Activated CD4-positive, alpha-beta memory T cell treated with anti-CD3 and anti-CD28 coated beads, Interleukin-2, amount 10 ng/mL, durations not matched to agents 7 days and 5 days (primary cell): ENCODE measurements at regions not wholly inside any gene's neighbourhood (a gene's known extent, or its start where the extent isn't known, plus 50 kb on each side); places are given as distances from the start of the nearest gene placed in this dataset.

ENCODE experiments used
- CTCF ChIA-PET: fragments of 350-600 bp; sonication (Branson Sonifier 250); formaldehyde crosslinking; loops from one replicate; lab custom pipeline; 2021; ENCODE audit warnings: antibody characterized with exemption, inconsistent platforms; lab: Charles Lee
- POLR2A ChIA-PET: fragments of 350-600 bp; sonication (Branson Sonifier 250); formaldehyde crosslinking; loops from one replicate; lab custom pipeline; 2021; ENCODE audit warnings: antibody characterized with exemption; lab: Charles Lee
- DNase-seq: peaks from one replicate; pipeline ENCODE4 v3.0.0-alpha.2; 2020
- H3K27ac Mint-ChIP-seq: one replicate; pipeline ENCODE4 v1.8.0; 2021; ENCODE audit warnings: mild to moderate bottlenecking, mixed read lengths
- H3K27me3 Mint-ChIP-seq: one replicate; pipeline ENCODE4 v1.8.0; 2021; ENCODE audit warnings: mixed read lengths
- H3K36me3 Mint-ChIP-seq: one replicate; pipeline ENCODE4 v1.8.0; 2021; ENCODE audit warnings: low read depth, mixed read lengths
- H3K4me1 Mint-ChIP-seq: one replicate; pipeline ENCODE4 v1.8.0; 2021; ENCODE audit warnings: mixed read lengths
- H3K4me3 Mint-ChIP-seq: one replicate; pipeline ENCODE4 v1.8.0; 2021; ENCODE audit warnings: mild to moderate bottlenecking, mixed read lengths
- H3K9me3 Mint-ChIP-seq: one replicate; pipeline ENCODE4 v1.8.0; 2021; ENCODE audit warnings: mixed read lengths

GRCh38 chr2:60371219-60371618 lies 182.2 kb downstream of the BCL11A start:
- POLR2A ChIA-PET = no interaction called here
- CTCF ChIA-PET = no interaction called here
- H3K4me3 Mint-ChIP-seq = no peak overlapping the region
- H3K9me3 Mint-ChIP-seq = no peaks in the 10 kb centered on the region
- no peaks in the 10 kb centered on the region for H3K27me3 Mint-ChIP-seq
- H3K27ac Mint-ChIP-seq = no peak overlapping the region
- no peaks in the 10 kb centered on the region for H3K4me1 Mint-ChIP-seq
- no peaks in the 10 kb centered on the region for H3K36me3 Mint-ChIP-seq
- no peak for DNase-seq

GRCh38 chr2:60370814-60371213 lies 182.6 kb downstream of the BCL11A start:
- no peaks in the 10 kb centered on the region for H3K27me3 Mint-ChIP-seq
- no peak for DNase-seq
- no peak overlapping the region for H3K4me3 Mint-ChIP-seq
- ChIA-PET POLR2A (no interaction called here), CTCF (no interaction called here)
- no peaks in the 10 kb centered on the region for H3K36me3 Mint-ChIP-seq
- no peak overlapping the region for H3K27ac Mint-ChIP-seq
- no peaks in the 10 kb centered on the region for H3K9me3 Mint-ChIP-seq
- H3K4me1 Mint-ChIP-seq = no peaks in the 10 kb centered on the region

DNA sequence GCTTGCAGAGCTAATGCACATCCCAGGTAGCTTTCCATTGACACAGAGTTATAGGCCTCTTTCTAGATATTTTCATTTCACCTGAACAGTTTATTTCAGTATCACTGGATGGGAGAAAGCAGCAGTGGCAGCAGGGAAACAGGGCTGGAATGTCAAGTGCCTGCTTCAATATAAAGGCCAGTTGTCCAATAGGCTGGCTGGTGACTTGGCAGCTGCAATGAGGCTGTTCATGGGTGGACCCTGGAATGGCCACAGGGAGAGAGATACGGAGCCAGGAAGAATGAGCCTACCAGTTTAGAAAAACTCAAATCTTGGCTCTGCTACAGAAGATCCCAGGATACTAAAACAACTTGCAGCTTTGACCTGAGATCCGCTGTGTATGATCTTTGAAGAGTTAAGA lies 185.0 kb downstream of the BCL11A start:
- Mint-ChIP-seq H3K27ac (no peak overlapping the region), H3K27me3 (no peaks in the 10 kb centered on the region), H3K4me1 (no peaks in the 10 kb centered on the region), H3K4me3 (no peak overlapping the region), H3K9me3 (no peaks in the 10 kb centered on the region), H3K36me3 (no peaks in the 10 kb centered on the region)
- POLR2A ChIA-PET = no interaction called here
- CTCF ChIA-PET = no interaction called here
- no peak for DNase-seq

GRCh38 chr2:60366135-60366712 lies 187.2 kb downstream of the BCL11A start:
- CTCF ChIA-PET = no interaction called here
- Mint-ChIP-seq H3K4me3 (no peak overlapping the region), H3K4me1 (no peaks in the 10 kb centered on the region), H3K9me3 (peaks cover 2% of the 10 kb centered on the region), H3K27ac (no peak overlapping the region), H3K27me3 (no peaks in the 10 kb centered on the region), H3K36me3 (no peaks in the 10 kb centered on the region)
- DNase-seq = no peak
- POLR2A ChIA-PET = no interaction called here

DNA sequence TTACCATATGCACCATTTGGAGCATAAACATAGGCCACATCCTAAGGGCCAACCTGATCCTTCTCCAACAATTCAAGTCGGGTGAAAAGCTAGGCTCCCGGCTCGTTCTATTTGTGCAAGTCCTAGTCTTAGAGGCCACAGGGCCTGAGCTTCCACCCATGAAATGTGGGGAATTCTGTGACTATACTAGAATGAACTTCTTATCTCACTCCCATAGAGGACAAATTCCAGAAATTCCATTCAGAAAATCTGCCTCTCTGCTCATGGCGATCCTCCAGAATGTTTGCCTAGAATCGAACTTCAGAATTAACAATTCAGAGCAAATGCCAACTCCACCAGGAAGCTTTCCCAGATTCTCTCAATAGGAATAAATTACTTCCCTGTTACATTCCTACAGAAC lies 187.9 kb downstream of the BCL11A start:
- DNase-seq = no peak
- Mint-ChIP-seq H3K27me3 (no peaks in the 10 kb centered on the region), H3K4me3 (no peak overlapping the region), H3K27ac (no peak overlapping the region), H3K4me1 (no peaks in the 10 kb centered on the region), H3K9me3 (peaks cover 2% of the 10 kb centered on the region), H3K36me3 (no peaks in the 10 kb centered on the region)
- ChIA-PET POLR2A (no interaction called here), CTCF (no interaction called here)

GRCh38 chr2:60364491-60364890 lies 189.0 kb downstream of the BCL11A start:
- CTCF ChIA-PET = no interaction called here
- Mint-ChIP-seq H3K27me3 (no peaks in the 10 kb centered on the region), H3K36me3 (no peaks in the 10 kb centered on the region), H3K4me1 (no peaks in the 10 kb centered on the region), H3K4me3 (no peak overlapping the region), H3K9me3 (peaks cover 2% of the 10 kb centered on the region), H3K27ac (no peak overlapping the region)
- POLR2A ChIA-PET = no interaction called here
- DNase-seq = no peak

DNA sequence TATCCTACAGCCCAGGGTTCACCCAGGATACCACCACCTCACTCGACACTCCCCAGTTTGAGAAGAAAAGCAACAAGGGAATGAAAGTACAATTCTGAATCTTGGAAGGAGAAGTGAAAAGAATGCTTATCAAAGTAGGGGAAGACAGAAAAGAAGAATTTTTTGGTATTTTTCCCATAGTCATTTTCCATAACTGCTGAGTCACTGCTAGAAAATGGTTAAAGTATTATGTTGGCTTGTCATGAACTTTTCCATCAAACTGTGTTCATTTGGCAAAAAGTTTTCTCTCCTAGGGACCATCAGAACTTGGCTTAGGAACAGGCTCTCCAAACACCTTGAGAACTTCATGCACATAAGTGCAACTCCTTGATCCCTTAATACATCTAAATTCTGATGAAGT lies 192.0 kb downstream of the BCL11A start:
- Mint-ChIP-seq H3K4me1 (peaks cover under 1% of the 10 kb centered on the region), H3K36me3 (no peaks in the 10 kb centered on the region), H3K27ac (no peak overlapping the region), H3K27me3 (no peaks in the 10 kb centered on the region), H3K4me3 (no peak overlapping the region), H3K9me3 (peaks cover 2% of the 10 kb centered on the region)
- POLR2A ChIA-PET = no interaction called here
- no peak for DNase-seq
- CTCF ChIA-PET = no interaction called here

DNA sequence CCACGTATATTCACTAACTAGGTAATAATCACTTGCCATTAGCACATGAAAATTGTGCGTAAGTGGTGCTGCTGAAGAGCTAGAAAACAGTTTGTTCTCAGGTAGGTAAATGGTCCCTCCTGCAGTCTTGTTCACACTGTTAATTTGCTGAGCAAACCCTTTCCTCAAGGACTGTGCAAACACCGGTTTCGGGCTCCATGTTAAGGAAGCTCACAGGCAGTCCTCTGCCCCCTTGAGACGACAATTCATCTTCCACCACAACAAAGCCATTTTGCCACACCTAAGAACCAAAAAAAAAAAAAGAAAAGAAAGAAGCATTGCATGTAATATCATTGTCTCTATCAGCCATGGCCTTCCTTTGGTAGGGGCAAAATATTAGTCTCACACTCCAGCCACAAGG lies 193.9 kb downstream of the BCL11A start:
- H3K4me1 Mint-ChIP-seq = peaks cover 11% of the 10 kb centered on the region
- DNase-seq = no peak
- POLR2A ChIA-PET = no interaction called here
- CTCF ChIA-PET = no interaction called here
- H3K9me3 Mint-ChIP-seq = peaks cover 2% of the 10 kb centered on the region
- H3K27me3 Mint-ChIP-seq = no peaks in the 10 kb centered on the region
- no peak overlapping the region for H3K4me3 Mint-ChIP-seq
- no peaks in the 10 kb centered on the region for H3K36me3 Mint-ChIP-seq
- H3K27ac Mint-ChIP-seq = no peak overlapping the region

DNA sequence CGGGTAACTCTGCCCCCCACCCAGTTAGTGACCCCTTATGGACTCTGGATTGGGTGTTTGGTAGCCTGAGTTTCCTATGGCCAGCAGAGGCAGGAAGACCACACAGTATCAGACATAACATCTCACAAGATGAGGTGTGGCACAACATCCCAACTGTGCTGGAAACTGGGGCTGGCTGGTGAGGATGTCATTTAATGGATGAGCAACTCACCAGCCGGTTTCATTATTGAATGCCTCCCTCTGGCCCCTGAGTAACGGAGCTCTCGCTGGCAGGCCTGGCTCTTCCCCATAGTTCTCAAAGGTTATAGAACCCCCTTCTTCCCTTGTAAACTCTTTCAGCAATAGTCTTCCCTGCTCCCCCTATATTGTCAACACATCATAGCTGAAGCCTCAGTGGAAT lies 195.0 kb downstream of the BCL11A start:
- CTCF ChIA-PET = no interaction called here
- Mint-ChIP-seq H3K36me3 (no peaks in the 10 kb centered on the region), H3K9me3 (peaks cover 2% of the 10 kb centered on the region), H3K27ac (no peak overlapping the region), H3K4me1 (peaks cover 11% of the 10 kb centered on the region), H3K27me3 (no peaks in the 10 kb centered on the region), H3K4me3 (no peak overlapping the region)
- no peak for DNase-seq
- POLR2A ChIA-PET = no interaction called here

GRCh38 chr2:60357996-60358395 lies 195.5 kb downstream of the BCL11A start:
- CTCF ChIA-PET = no interaction called here
- POLR2A ChIA-PET = no interaction called here
- no peak overlapping the region for H3K27ac Mint-ChIP-seq
- no peaks in the 10 kb centered on the region for H3K27me3 Mint-ChIP-seq
- no peaks in the 10 kb centered on the region for H3K36me3 Mint-ChIP-seq
- H3K4me3 Mint-ChIP-seq = no peak overlapping the region
- peaks cover 11% of the 10 kb centered on the region for H3K4me1 Mint-ChIP-seq
- no peak for DNase-seq
- H3K9me3 Mint-ChIP-seq = peaks cover 2% of the 10 kb centered on the region

GRCh38 chr2:60356346-60356745 lies 197.1 kb downstream of the BCL11A start:
- DNase-seq = no peak
- Mint-ChIP-seq H3K27ac (no peak overlapping the region), H3K36me3 (no peaks in the 10 kb centered on the region), H3K4me3 (no peak overlapping the region), H3K4me1 (peaks cover 11% of the 10 kb centered on the region), H3K9me3 (no peaks in the 10 kb centered on the region), H3K27me3 (no peaks in the 10 kb centered on the region)
- ChIA-PET CTCF (no interaction called here), POLR2A (no interaction called here)

GRCh38 chr2:60355849-60356261 lies 197.6 kb downstream of the BCL11A start:
- ChIA-PET POLR2A (no interaction called here), CTCF (interaction anchor here (0.5 kb wide), 1 partner anchor 194 kb away, joined by 3 read pairs; no protein-coding TSS in a partner anchor)
- Mint-ChIP-seq H3K4me3 (no peak overlapping the region), H3K4me1 (peaks cover 11% of the 10 kb centered on the region), H3K27ac (no peak overlapping the region), H3K36me3 (no peaks in the 10 kb centered on the region), H3K27me3 (peaks cover 2% of the 10 kb centered on the region), H3K9me3 (no peaks in the 10 kb centered on the region)
- DNase-seq = no peak

- Mint-ChIP-seq H3K27me3 (peaks cover 2% of the 10 kb centered on the region), H3K9me3 (no peaks in the 10 kb centered on the region), H3K4me1 (peaks cover 11% of the 10 kb centered on the region), H3K27ac (no peak overlapping the region), H3K36me3 (no peaks in the 10 kb centered on the region), H3K4me3 (no peak overlapping the region)
- ChIA-PET POLR2A (no interaction called here), CTCF (no interaction called here)
- DNase-seq = no peak
These were observed 198.7 kb downstream of the BCL11A start for GRCh38 chr2:60354713-60355112.

GRCh38 chr2:60353863-60354262 lies 199.6 kb downstream of the BCL11A start:
- ChIA-PET POLR2A (no interaction called here), CTCF (no interaction called here)
- Mint-ChIP-seq H3K27ac (no peak overlapping the region), H3K27me3 (peaks cover 2% of the 10 kb centered on the region), H3K9me3 (no peaks in the 10 kb centered on the region), H3K4me1 (peaks cover 11% of the 10 kb centered on the region), H3K4me3 (no peak overlapping the region), H3K36me3 (no peaks in the 10 kb centered on the region)
- no peak for DNase-seq
